MM.1S (cell line): ENCODE measurements at regions not wholly inside any gene's neighbourhood (a gene's known extent, or its start where the extent isn't known, plus 50 kb on each side); places are given as distances from the start of the nearest gene placed in this dataset.

Experiments used
- DNase-seq: peaks from one replicate; pipeline ENCODE4 v3.0.0-alpha.2; 2015
- H2AFZ ChIP-seq: fragments of 300-600 bp; sonication (generic); 2 replicates; pipeline ENCODE4 v1.6.0; 2016; ENCODE audit warnings: antibody characterized with exemption, low read length
- H3F3A ChIP-seq: fragments of 300-600 bp; sonication (generic); 2 replicates; pipeline ENCODE4 v1.6.1; 2016; ENCODE audit warnings: mild to moderate bottlenecking, antibody characterized with exemption, low read length, moderate library complexity, mixed read lengths; ENCODE audit not compliant: insufficient read depth
- H3K27ac ChIP-seq: fragments of 300-600 bp; sonication (generic); 2 replicates; pipeline ENCODE4 v1.5.1; 2016; ENCODE audit warnings: mild to moderate bottlenecking, low read length
- H3K27me3 ChIP-seq: fragments of 300-600 bp; sonication (generic); replicated peaks from 2 replicates; pipeline ENCODE4 v1.6.0; 2016; ENCODE audit warnings: low read length; ENCODE audit not compliant: insufficient read depth
- H3K36me3 ChIP-seq: fragments of 300-600 bp; sonication (generic); replicated peaks from 2 replicates; pipeline ENCODE4 v1.6.1; 2016; ENCODE audit warnings: mild to moderate bottlenecking, low read length, mixed read lengths; ENCODE audit not compliant: insufficient read depth
- H3K4me1 ChIP-seq: fragments of 300-600 bp; sonication (generic); 2 replicates; pipeline ENCODE4 v1.6.1; 2016; ENCODE audit warnings: low read length, mixed read lengths
- H3K4me2 ChIP-seq: fragments of 300-600 bp; sonication (generic); 2 replicates; pipeline ENCODE4 v1.6.0; 2016; ENCODE audit warnings: low read depth, low read length
- H3K4me3 ChIP-seq: fragments of 300-600 bp; sonication (generic); 2 replicates; pipeline ENCODE4 v1.5.1; 2016; ENCODE audit warnings: low read length, mixed read lengths
- H3K79me2 ChIP-seq: fragments of 300-600 bp; sonication (generic); 2 replicates; pipeline ENCODE4 v1.6.1; 2016; ENCODE audit warnings: mixed run types, low read length, mixed read lengths
- H3K9ac ChIP-seq: fragments of 300-600 bp; sonication (generic); 2 replicates; pipeline ENCODE4 v1.6.1; 2016; ENCODE audit warnings: low read length, mixed read lengths
- H3K9me2 ChIP-seq: fragments of 300-600 bp; sonication (generic); replicated peaks from 2 replicates; pipeline ENCODE4 v1.6.1; 2016; ENCODE audit warnings: mild to moderate bottlenecking, low read length, mixed read lengths; ENCODE audit not compliant: insufficient read depth
- H3K9me3 ChIP-seq: fragments of 300-600 bp; sonication (generic); replicated peaks from 2 replicates; pipeline ENCODE4 v1.6.1; 2016; ENCODE audit warnings: mild to moderate bottlenecking, low read length, mixed read lengths; ENCODE audit not compliant: insufficient read depth
- H4K20me1 ChIP-seq: fragments of 300-600 bp; sonication (generic); 2 replicates; pipeline ENCODE4 v1.6.1; 2016; ENCODE audit warnings: mild to moderate bottlenecking, low read length, moderate library complexity, mixed read lengths; ENCODE audit not compliant: insufficient read depth
- CTCF ChIP-seq: fragments of 300-600 bp; sonication (generic); IDR thresholded peaks from 2 replicates; pipeline ENCODE4 v1.5.1; 2016; ENCODE audit warnings: antibody characterized with exemption, low read length, mixed read lengths
- EZH2 ChIP-seq: fragments of 300-600 bp; sonication (generic); optimal IDR thresholded peaks from 2 replicates; pipeline ENCODE3; 2017; ENCODE audit warnings: low read depth, mild to moderate bottlenecking, antibody characterized with exemption, low read length, mixed read lengths
- EZH2phosphoT487 ChIP-seq: fragments of 300-600 bp; sonication (generic); IDR thresholded peaks from 2 replicates; pipeline ENCODE4 v1.6.1; 2018; ENCODE audit warnings: antibody characterized with exemption, low read length

GRCh38 chr13:22195726-22196125 is 524.9 kb downstream of the FGF9 start:
- H3K27ac ChIP-seq = no peak overlapping the region
- H3K79me2 ChIP-seq = no peaks in the 10 kb centered on the region
- no peaks in the 10 kb centered on the region for H3K36me3 ChIP-seq
- no peak overlapping the region for H3K9ac ChIP-seq
- no peaks in the 10 kb centered on the region for H3K9me3 ChIP-seq
- no peak overlapping the region for H2AFZ ChIP-seq
- no peaks in the 10 kb centered on the region for H3K9me2 ChIP-seq
- no peak overlapping the region for H3K4me3 ChIP-seq
- no peaks in the 10 kb centered on the region for H3K4me1 ChIP-seq
- H3K27me3 ChIP-seq = no peaks in the 10 kb centered on the region
- no peaks in the 10 kb centered on the region for H3F3A ChIP-seq
- H3K4me2 ChIP-seq = no peak overlapping the region
- TF ChIP-seq EZH2 (no peak), CTCF (no peak), EZH2phosphoT487 (no peak)
- no peak for DNase-seq
- no peaks in the 10 kb centered on the region for H4K20me1 ChIP-seq

- Histone ChIP-seq H3K9me2 (no peaks in the 10 kb centered on the region), H4K20me1 (no peaks in the 10 kb centered on the region), H3K27me3 (no peaks in the 10 kb centered on the region), H3K9ac (no peak overlapping the region), H3F3A (no peaks in the 10 kb centered on the region), H3K4me3 (no peak overlapping the region), H3K27ac (no peak overlapping the region), H3K79me2 (no peaks in the 10 kb centered on the region), H3K9me3 (no peaks in the 10 kb centered on the region), H2AFZ (no peak overlapping the region), H3K36me3 (no peaks in the 10 kb centered on the region), H3K4me2 (no peak overlapping the region), H3K4me1 (no peaks in the 10 kb centered on the region)
- TF ChIP-seq EZH2phosphoT487 = no peak
- no peak for TF ChIP-seq EZH2
- no peak for TF ChIP-seq CTCF
- DNase-seq = no peak
Observed at GRCh38 chr13:22196777-22197176, 525.9 kb downstream of the FGF9 start.

GRCh38 chr13:22198001-22198400 is 527.1 kb downstream of the FGF9 start:
- H3K27me3 ChIP-seq = no peaks in the 10 kb centered on the region
- H2AFZ ChIP-seq = no peak overlapping the region
- no peaks in the 10 kb centered on the region for H3K9me3 ChIP-seq
- no peak overlapping the region for H3K9ac ChIP-seq
- DNase-seq = no peak
- no peaks in the 10 kb centered on the region for H3K36me3 ChIP-seq
- no peak overlapping the region for H3K27ac ChIP-seq
- H3K4me1 ChIP-seq = no peaks in the 10 kb centered on the region
- no peaks in the 10 kb centered on the region for H3K79me2 ChIP-seq
- H3K4me3 ChIP-seq = no peak overlapping the region
- no peaks in the 10 kb centered on the region for H3K9me2 ChIP-seq
- no peak overlapping the region for H3K4me2 ChIP-seq
- H4K20me1 ChIP-seq = no peaks in the 10 kb centered on the region
- TF ChIP-seq CTCF (no peak), EZH2 (no peak), EZH2phosphoT487 (no peak)
- H3F3A ChIP-seq = no peaks in the 10 kb centered on the region
